Stimulated activated CD8-positive, alpha-beta memory T cell treated with anti-CD3 and anti-CD28 coated beads, Interleukin-15, amount 100 ng/mL, for 24 hours (primary cell): ENCODE measurements at regions not wholly inside any gene's neighbourhood (a gene's known extent, or its start where the extent isn't known, plus 50 kb on each side); places are given as distances from the start of the nearest gene placed in this dataset.
"Not testable (repeated sequence)": the region's sequence is repeated elsewhere in the genome, so short reads cannot be mapped to it uniquely, and the experiment has no call there.

Source experiments
- DNase-seq: peaks from one replicate; pipeline ENCODE4 v3.0.0-alpha.2; 2020; ENCODE audit warnings: low read depth

GRCh38 chr13:18824678-18825077 lies 356.9 kb downstream of the TUBA3C start:
- DNase-seq = not testable (repeated sequence)

- not testable (repeated sequence) for DNase-seq
Measured at GRCh38 chr13:18822655-18823639, 358.7 kb downstream of the TUBA3C start.

DNA sequence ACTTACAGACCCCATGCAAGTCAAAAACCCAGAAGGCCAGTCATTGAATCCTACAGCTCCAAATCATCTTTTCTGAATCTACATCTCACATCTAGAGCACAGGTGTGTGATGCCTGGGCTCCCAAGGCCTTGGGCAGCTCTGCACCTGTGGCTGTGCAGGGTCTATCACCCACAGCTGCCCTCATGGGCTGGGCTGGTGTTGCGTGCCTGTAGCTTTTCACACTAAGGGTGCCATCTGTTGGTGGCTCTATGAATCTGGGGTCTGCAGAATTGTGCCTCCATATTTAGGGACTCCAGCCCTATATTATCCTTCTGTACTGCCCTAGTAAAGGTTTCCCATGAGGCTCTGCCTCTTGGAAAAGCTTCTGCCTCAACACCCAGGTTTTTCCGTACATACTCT lies 407.6 kb downstream of the TUBA3C start:
- DNase-seq = not testable (repeated sequence)

GRCh38 chr13:18741696-18742095 lies 439.9 kb downstream of the TUBA3C start:
- DNase-seq = not testable (repeated sequence)

- no peak for DNase-seq
Measured at GRCh38 chr13:18739310-18739709, 442.3 kb downstream of the TUBA3C start.

DNA sequence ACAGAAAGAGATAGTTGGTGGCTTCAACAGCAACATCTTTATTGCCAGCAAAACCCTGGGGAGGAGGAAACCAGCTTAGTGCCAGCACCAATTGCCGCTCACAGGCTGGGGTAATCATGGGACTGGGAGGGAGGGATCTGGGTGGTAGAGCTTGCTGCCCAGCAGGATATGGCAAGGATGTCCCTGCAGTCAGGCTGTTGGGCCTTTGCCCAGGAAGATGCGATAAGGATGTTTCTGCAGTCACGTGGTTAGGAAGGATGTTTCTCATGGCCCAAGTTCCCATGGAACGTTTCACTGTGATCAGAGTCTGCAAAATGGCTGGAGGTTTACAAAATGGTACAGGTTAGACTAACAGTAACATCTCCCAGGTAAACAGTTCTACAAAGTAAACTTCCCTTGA lies 443.5 kb downstream of the TUBA3C start:
- not testable (repeated sequence) for DNase-seq

DNA sequence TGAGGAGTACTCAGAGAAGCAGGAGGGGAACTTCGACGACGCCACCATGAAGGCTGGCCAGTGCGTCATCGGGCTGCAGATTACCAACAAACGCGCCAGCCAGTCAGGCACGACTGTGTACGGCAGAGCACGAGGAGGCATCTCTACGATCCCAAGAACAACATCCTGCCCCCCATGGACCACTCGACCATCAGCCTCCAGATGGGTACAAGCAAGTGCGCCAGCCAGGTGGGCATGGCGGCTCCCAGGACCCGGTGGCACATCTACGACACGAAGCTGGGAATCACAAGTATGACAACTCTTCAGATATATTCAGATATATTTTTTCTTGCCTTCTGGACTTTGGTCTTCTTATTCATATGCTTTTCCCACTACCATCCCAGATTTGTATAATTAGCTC lies 454.5 kb downstream of the TUBA3C start:
- not testable (repeated sequence) for DNase-seq

- DNase-seq = not testable (repeated sequence)
Measured at GRCh38 chr13:18726524-18726923, 455.1 kb downstream of the TUBA3C start.

DNA sequence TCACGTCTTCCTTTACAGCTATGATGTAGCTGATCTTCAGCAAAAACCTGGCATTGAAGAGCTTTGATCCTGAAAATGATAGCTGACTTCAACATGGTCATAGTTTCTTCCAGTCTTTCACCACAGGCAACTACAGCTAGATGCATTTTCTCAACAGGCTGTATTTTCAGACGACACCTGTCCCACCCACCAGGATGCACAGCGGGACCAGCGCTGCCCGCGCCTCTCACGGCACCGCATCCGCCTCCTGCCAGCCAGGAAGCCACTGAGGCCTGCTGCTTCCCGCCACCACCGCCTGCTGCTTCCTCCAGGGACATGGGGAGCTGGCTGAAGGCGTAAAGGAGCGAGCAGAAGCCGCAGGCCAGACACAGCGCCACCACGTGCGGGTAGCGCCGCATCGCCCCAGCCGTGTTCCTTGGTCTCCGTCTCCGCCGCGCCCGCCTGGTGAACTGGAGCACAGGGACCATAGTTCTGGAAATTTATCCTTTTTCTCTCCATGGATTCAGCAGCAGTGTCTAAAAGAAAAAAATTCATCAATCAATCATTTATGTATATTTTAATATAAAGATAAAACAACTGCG lies 456.3 kb downstream of the TUBA3C start:
- not testable (repeated sequence) for DNase-seq

GRCh38 chr13:18714889-18715288 lies 466.7 kb downstream of the TUBA3C start:
- DNase-seq = no peak

- not testable (repeated sequence) for DNase-seq
Measured at GRCh38 chr13:18710673-18711072, 471.0 kb downstream of the TUBA3C start.

DNA sequence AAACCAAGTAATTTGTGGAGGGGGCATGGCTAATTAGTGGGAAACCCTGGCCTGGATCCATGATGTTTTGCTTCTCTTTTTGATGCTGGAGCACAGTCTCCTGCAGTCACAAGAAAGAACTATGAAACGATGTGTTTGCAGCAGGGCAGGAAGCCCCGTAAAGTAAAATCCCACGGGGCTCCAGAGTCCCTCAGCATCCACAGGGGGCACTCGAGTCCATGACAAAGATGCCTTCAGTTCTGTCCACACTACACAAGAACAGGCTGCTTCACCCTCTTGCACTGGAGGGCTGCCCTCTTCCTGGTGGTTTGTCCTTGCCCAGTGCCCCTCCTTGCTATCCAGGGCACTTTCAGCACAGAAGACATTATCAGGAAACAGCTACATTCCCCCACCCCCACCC lies 475.1 kb downstream of the TUBA3C start:
- not testable (repeated sequence) for DNase-seq

DNA sequence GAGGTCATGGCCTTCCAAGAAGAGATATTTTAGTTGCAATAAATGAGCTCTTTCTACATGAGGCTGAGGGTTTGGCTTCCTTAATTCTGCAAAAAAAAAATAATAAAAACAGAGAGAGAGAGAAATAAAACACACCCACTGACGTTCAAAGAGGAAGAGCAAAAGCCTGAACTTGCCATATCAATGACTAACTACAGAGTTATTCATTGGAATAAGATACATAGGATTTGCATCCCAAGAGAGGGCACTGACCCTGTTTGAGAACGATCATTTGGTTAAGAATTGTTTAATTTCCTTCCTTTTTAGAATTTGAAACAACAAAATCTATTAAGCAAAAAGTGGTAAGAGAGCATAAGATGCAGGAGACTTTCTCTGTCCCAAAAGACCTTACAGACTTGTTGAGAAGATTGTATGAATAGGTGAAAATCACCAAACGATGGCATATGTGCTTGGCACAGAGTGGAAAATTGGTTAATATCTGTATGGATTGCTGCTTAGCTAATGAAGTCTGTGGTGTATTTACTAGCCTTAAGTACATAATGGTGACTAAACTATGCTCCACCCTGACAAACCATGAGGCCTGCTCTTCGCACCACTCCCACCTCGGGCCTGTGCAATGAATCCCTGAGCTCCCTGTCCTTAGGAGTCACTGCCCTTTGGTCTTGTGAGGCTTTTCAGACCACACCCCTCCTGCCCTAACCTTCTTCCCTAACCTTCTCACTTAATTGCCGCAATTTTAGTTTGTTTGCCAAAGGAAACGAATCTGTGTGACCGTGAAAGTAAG lies 479.0 kb downstream of the TUBA3C start:
- DNase-seq = not testable (repeated sequence)

DNA sequence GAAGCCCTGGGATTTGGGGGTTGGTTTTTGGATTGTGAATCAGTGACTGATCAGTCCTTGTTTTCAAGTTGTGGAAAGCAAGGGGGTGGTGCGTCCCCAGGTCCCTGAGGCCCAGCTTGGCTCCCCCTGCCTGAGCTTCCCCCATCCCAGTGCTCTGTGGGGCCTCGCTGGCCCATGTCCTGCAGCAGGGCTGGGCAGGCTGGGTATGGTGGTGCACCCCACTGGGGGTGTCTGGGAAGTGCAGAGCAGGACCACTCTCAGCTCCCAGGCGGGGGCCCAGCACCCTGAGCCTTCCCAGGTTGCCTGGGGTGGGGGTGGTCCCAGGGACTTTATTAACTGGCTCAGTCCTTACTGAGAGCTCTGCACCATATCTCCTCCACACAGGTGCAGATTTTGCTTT lies 483.3 kb downstream of the TUBA3C start:
- DNase-seq = not testable (repeated sequence)

- DNase-seq = not testable (repeated sequence)
Measured at GRCh38 chr13:18697851-18698250, 483.8 kb downstream of the TUBA3C start.

DNA sequence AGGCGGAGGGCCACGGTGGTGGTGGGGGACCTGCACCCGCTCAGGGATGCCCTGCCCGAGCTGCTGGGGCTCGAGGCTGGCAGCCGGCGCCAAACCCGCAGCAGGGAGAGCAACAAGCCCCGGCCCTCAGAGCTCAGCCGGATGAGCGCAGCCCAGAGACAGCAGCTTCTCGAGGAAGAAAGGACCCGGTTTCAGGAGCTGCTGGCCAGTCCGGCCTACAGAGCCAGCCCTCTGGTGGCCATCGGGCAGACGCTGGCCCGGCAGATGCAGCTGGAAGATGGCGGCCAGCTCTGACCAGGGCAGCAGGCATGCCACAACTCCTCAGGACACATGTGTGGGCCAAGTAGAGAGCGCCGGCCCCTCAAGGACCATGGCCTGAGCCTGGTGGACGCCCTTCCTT lies 484.4 kb downstream of the TUBA3C start:
- DNase-seq = not testable (repeated sequence)

DNA sequence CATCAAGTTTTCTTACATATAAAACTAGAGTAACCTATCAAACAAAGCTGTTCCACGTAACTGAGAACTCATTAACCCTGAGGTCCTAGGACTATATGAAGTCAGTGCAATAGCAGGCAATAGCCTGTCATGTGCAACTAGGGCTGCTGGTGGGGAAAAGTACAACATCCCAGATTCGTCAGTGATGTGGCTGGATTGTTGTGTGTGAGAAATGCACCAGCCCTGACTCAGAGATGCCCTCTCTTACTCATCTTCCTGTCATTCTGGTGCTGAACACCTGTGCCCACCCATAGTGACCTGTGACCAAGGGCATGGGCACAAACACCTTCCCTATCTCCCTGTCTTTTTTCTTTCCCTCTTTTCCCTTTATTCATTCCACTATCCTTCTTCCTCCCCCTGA lies 504.2 kb downstream of the TUBA3C start:
- not testable (repeated sequence) for DNase-seq

DNA sequence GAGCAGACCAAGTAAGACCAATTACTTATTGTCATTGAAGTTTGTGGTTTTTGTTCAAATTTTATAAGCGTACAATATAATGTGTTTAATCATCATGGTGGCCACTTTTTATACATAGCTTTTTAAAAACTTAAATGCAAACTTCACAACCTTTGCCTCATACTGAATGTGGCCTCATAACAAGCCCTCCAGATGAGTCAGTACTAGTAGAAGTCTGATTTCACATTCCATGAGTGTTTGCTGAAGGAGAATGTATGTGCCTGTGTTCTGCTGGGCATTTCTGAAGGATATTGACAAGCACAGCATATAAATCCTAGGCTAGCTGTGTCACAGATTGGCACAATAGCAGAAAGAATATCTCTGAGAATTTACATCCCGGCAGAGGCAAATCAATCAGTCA lies 506.4 kb downstream of the TUBA3C start:
- not testable (repeated sequence) for DNase-seq

GRCh38 chr13:18673794-18674193 lies 507.8 kb downstream of the TUBA3C start:
- not testable (repeated sequence) for DNase-seq

GRCh38 chr13:18666585-18666984 lies 515.0 kb downstream of the TUBA3C start:
- not testable (repeated sequence) for DNase-seq

- DNase-seq = not testable (repeated sequence)
Measured at GRCh38 chr13:18665716-18666115, 515.9 kb downstream of the TUBA3C start.

GRCh38 chr13:18665124-18665523 lies 516.5 kb downstream of the TUBA3C start:
- not testable (repeated sequence) for DNase-seq
